Heart right ventricle (tissue), 16 donors: ENCODE measurements at regions not wholly inside any gene's neighbourhood (a gene's known extent, or its start where the extent isn't known, plus 50 kb on each side); places are given as distances from the start of the nearest gene placed in this dataset.

Source experiments
- ATAC-seq, 8 donors: fragments of 200-7000 bp; cut with Tn5 transposase; one replicate each; pipeline ENCODE4 v1.9.1; 2020; ENCODE audit warnings: mild to moderate bottlenecking in 8 of 8, moderate library complexity in 8 of 8, moderate number of reproducible peaks in 1 of 8
- DNase-seq, 2 donors: peaks; one replicate each; pipeline ENCODE4 v3.0.0-alpha.2; 2020
- H3K27ac ChIP-seq, 10 donors: fragments of 200-600 bp; sonication (generic) in 2 of 10; one replicate each; pipeline versions ENCODE4 v1.5.0 to v1.8.0; 2020 to 2022; ENCODE audit warnings: mild to moderate bottlenecking in 3 of 10
- H3K27me3 ChIP-seq, 7 donors: fragments of 200-600 bp; one replicate each; pipeline ENCODE4 v1.8.0; 2021 to 2022; ENCODE audit warnings: mild to moderate bottlenecking in 2 of 7
- H3K36me3 ChIP-seq, 9 donors: fragments of 200-600 bp; sonication (generic) in 1 of 9; one replicate each; pipeline versions ENCODE4 v1.5.0 to v1.8.0; 2020 to 2022; ENCODE audit warnings: mild to moderate bottlenecking in 2 of 9
- H3K4me1 ChIP-seq, 9 donors: fragments of 200-600 bp; sonication (generic) in 1 of 9; one replicate each; pipeline versions ENCODE4 v1.5.0 to v1.8.0; 2020 to 2022; ENCODE audit warnings: mild to moderate bottlenecking in 4 of 9
- H3K4me3 ChIP-seq, 10 donors: fragments of 200-600 bp; sonication (generic) in 2 of 10; one replicate each; pipeline versions ENCODE4 v1.5.0 to v1.8.0; 2020 to 2022; ENCODE audit warnings: mild to moderate bottlenecking in 7 of 10, moderate library complexity in 2 of 10
- H3K9me3 ChIP-seq, 11 donors: fragments of 200-600 bp in 10 of 11; sonication (generic) in 2 of 11; one replicate each; pipeline versions ENCODE4 v1.5.0 to v1.8.0; 2013 to 2022; ENCODE audit warnings: mild to moderate bottlenecking in 2 of 11, control low read depth in 1 of 11, moderate library complexity in 1 of 11
- CTCF ChIP-seq, 9 donors: fragments of 200-600 bp; sonication (generic) in 2 of 9; IDR thresholded peaks; one replicate each; pipeline versions ENCODE4 v1.5.0 to v1.8.0; 2021 to 2022; ENCODE audit warnings: antibody characterized with exemption in 9 of 9, mild to moderate bottlenecking in 5 of 9, moderate library complexity in 1 of 9
- WGBS, 2 donors: extraction: QIAGEN DNeasy Blood & Tissue Kit; methylation state at CpG; one replicate each; pipeline ENCODE4 v1.1.7; 2013; ENCODE audit warnings: inconsistent platforms in 1 of 2; 5-methylcytosine and 5-hydroxymethylcytosine counted together
- intact Hi-C, 10 donors: fragments of 100-400 bp; cut with DNase I; formaldehyde crosslinking; loops; one replicate each; pipeline versions ENCODE4 v1.11.1 to v1.14.2; 2022
- donor health status: Arrhythmogenic right ventricular cardiomyopathy.
- donor health status: ischemic (EF 13 %, LVEDD 7.1; RV severe dilation, severe dysfunction).
- donor health status: healthy with polysubstance abuse.
- donor health status: DM: no; HTN: yes; CAD: no.
- donor health status: DM: no; HTN: no; CAD: no.
- donor health status: ischemic (EF 25% LVEDD 6.9; RV normal size, moderate dysfunction).
- donor health status: ischemic (EF 25% LVEDD 5.7; RV mildly dilated, moderate dysfunction).
- donor health status: healthy.
- donor health status: DM: yes; HTN: yes; CAD: no.
- donor health status: Ischemic cardiomyopathy.
- donor health status: ischemic (EF 35%, LVEDD 5.7; RV mildly dilated, moderate dysfunction).
- donor health status: nonischemic (EF 11% LVEDD 7.7; RV severe dilation, severe dysfunction).
- donor health status: DM: yes; HTN: yes; CAD: no.
- donor health status: PGD.
- donor health status: ischemic (EF 29% LVEDD 5.4; RV normal size, mild dysfunction).
- donor health status: nonischemic (EF 23%, LVEDD 6.1; RV moderate dilation, normal function).

- no peak for DNase-seq
- Histone ChIP-seq H3K36me3 (no peaks in the 10 kb centered on the region), H3K27ac (no peak overlapping the region), H3K27me3 (no peaks in the 10 kb centered on the region), H3K9me3 (no peaks in the 10 kb centered on the region), H3K4me1 (peaks cover 0 to 14% (median 6%) of the 10 kb centered on the region in 9 donors), H3K4me3 (no peak overlapping the region)
- no peak for TF ChIP-seq CTCF (IDR thresholded peaks at IDR 0.05)
- WGBS, 2 donors: 83 to 85% methylated on average over 2 of the region's 2 CpGs
- intact Hi-C loops: loop anchor here (5.0 to 10.0 kb wide), 9 partner anchors 266 to 647 kb away; no protein-coding TSS in a partner anchor
- ATAC-seq: no peak
These were observed 204.7 kb upstream of the RFX3 start for GRCh38 chr9:3730511-3730922.

- DNase-seq (no peak), ATAC-seq (no peak)
- no peaks in the 10 kb centered on the region for H3K36me3 ChIP-seq
- H3K4me1 ChIP-seq: no peaks in the 10 kb centered on the region
- TF ChIP-seq CTCF (IDR thresholded peaks at IDR 0.05): no peak
- H3K9me3 ChIP-seq: peaks cover 0 to 2% (median 0%) of the 10 kb centered on the region in 11 donors
- no peaks in the 10 kb centered on the region for H3K27me3 ChIP-seq
- H3K27ac ChIP-seq: no peak overlapping the region
- intact Hi-C loops: no loop called here
- no peak overlapping the region for H3K4me3 ChIP-seq
These were observed 195.3 kb upstream of the RFX3 start for GRCh38 chr9:3721096-3721495.

- Histone ChIP-seq H3K4me1 (no peaks in the 10 kb centered on the region), H3K4me3 (no peak overlapping the region), H3K36me3 (no peaks in the 10 kb centered on the region), H3K9me3 (peaks cover 0 to 2% (median 0%) of the 10 kb centered on the region in 11 donors), H3K27ac (no peak overlapping the region), H3K27me3 (no peaks in the 10 kb centered on the region)
- ATAC-seq: peak in 1 of 8 donors; percentile 35
- no peak for TF ChIP-seq CTCF (IDR thresholded peaks at IDR 0.05)
- no peak for DNase-seq
- intact Hi-C loops: loop anchor here in 1 of 10 donors (5.0 kb wide), 1 partner anchor 1943 kb away; no protein-coding TSS in a partner anchor
These were observed 193.5 kb upstream of the RFX3 start for GRCh38 chr9:3719286-3719685.

GRCh38 chr9:3716415-3716814 lies 190.6 kb upstream of the RFX3 start:
- TF ChIP-seq CTCF (IDR thresholded peaks at IDR 0.05): no peak
- WGBS, 2 donors: 84 to 89% methylated on average over 2 of the region's 2 CpGs
- intact Hi-C loops: loop anchor here in 1 of 10 donors (5.0 kb wide), 1 partner anchor 1946 kb away; no protein-coding TSS in a partner anchor
- Histone ChIP-seq H3K4me3 (no peak overlapping the region), H3K36me3 (no peaks in the 10 kb centered on the region), H3K9me3 (peaks cover 0 to 2% (median 0%) of the 10 kb centered on the region in 11 donors), H3K27me3 (no peaks in the 10 kb centered on the region), H3K4me1 (no peaks in the 10 kb centered on the region), H3K27ac (no peak overlapping the region)
- DNase-seq (no peak), ATAC-seq (no peak)
